ENCODE measurements at regions not wholly inside any gene's neighbourhood (a gene's known extent, or its start where the extent isn't known, plus 50 kb on each side); places are given as distances from the start of the nearest gene placed in this dataset.

DNA sequence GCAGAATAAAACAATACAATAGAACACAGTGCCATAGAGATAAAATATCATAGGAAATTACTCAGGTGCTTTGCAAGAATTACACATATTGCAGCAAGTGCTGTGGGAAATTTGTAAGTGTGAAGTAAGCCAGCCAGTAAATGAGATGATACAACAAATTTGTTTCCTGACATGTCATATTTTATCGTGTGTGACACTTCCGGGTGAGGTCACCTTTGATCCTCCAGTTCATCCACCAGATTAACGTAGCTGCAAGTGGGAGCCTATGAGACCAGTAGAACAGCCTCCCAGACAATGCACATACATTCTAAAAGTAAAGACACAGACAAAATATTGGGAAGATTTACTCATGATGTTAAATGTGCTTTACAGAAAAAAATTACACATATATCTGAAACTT is 72.2 kb downstream of the PRDM9 start:
- Mint-ChIP-seq H3K36me3 (no peaks in the 10 kb centered on the region), H3K4me3 (no peak overlapping the region), H3K27me3 (no peaks in the 10 kb centered on the region), H3K4me1 (no peaks in the 10 kb centered on the region), H3K9me3 (peaks cover 0 to 14% (median 8%) of the 10 kb centered on the region in 5 donors), H3K27ac (no peak overlapping the region)
- no peaks in the 10 kb centered on the region for H3K4me1 ChIP-seq (ENCODE audit: insufficient read depth, low read length)
- H3K4me3 ChIP-seq (ENCODE audit: low read length): no peak overlapping the region
- H3K36me3 ChIP-seq (ENCODE audit: insufficient read depth, low read length): no peaks in the 10 kb centered on the region
- no peaks in the 10 kb centered on the region for H3K9me3 ChIP-seq (ENCODE audit: low read length)
- H3K27ac ChIP-seq (ENCODE audit: low read depth, low read length): no peak overlapping the region
- H3K27me3 ChIP-seq (ENCODE audit: insufficient read depth, low read length, poor library complexity, severe bottlenecking): no peaks in the 10 kb centered on the region
- CTCF ChIA-PET: no interaction called here
- no peak for DNase-seq
- POLR2A ChIA-PET: no interaction called here

DNA sequence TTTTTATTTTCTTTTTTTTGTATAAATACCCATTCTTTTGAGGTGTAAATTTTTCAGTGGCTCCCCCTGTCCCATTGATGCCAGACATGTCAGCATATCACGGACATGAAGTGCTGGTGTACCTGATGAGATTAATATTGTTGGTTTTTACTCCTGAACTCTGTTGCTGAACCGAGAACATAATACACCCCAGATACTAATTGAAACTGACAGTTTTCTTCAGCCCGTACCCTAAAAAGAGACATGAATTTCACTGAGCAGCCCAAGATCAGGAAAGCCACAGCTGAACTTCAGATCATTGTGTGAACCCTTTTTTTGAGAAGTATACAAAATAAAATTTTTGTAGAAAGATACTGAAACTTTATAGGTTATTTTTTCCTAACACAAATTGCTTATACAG is 75.7 kb downstream of the PRDM9 start:
- Mint-ChIP-seq H3K4me1 (no peaks in the 10 kb centered on the region), H3K9me3 (peaks cover 3 to 16% (median 12%) of the 10 kb centered on the region in 5 donors), H3K27ac (no peak overlapping the region), H3K36me3 (no peaks in the 10 kb centered on the region), H3K27me3 (no peaks in the 10 kb centered on the region), H3K4me3 (no peak overlapping the region)
- ChIA-PET POLR2A (no interaction called here), CTCF (no interaction called here)
- Histone ChIP-seq H3K27ac (ENCODE audit: low read depth, low read length) (no peak overlapping the region), H3K4me1 (ENCODE audit: insufficient read depth, low read length) (no peaks in the 10 kb centered on the region), H3K4me3 (ENCODE audit: low read length) (no peak overlapping the region), H3K27me3 (ENCODE audit: insufficient read depth, low read length, poor library complexity, severe bottlenecking) (no peaks in the 10 kb centered on the region), H3K36me3 (ENCODE audit: insufficient read depth, low read length) (no peaks in the 10 kb centered on the region), H3K9me3 (ENCODE audit: low read length) (no peaks in the 10 kb centered on the region)
- no peak for DNase-seq

- H3K9me3 Mint-ChIP-seq: peaks cover 3 to 20% (median 3%) of the 10 kb centered on the region in 5 donors
These were observed 81.5 kb downstream of the PRDM9 start for GRCh38 chr5:23588841-23589326.

DNA sequence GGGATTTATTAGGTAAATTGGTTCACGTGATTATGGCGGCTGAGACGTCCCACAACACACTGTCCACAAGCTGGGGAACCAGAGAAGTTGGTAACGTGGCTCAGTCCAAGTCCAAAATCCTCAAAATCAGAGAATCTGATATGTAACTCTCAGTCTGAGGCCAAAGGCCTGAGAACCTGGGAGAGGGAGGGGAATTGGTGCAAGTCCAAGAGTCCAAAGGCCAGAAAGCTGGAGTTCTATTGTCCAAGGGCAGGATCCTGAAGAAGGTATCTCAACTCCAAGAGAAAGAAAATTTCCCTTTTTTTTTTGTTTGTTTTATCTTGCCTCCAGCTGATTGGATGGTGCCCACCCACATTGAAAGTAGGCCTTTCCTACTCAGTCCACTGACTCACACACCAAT is 83.8 kb downstream of the PRDM9 start:
- no peak overlapping the region for H3K27ac Mint-ChIP-seq
- peaks cover 3 to 29% (median 6%) of the 10 kb centered on the region in 5 donors for H3K9me3 Mint-ChIP-seq
- H3K4me1 Mint-ChIP-seq: no peaks in the 10 kb centered on the region
- H3K36me3 Mint-ChIP-seq: no peaks in the 10 kb centered on the region
- no peak overlapping the region for H3K27ac ChIP-seq (ENCODE audit: low read depth, low read length)
- H3K27me3 ChIP-seq (ENCODE audit: insufficient read depth, low read length, poor library complexity, severe bottlenecking): no peaks in the 10 kb centered on the region
- no peak overlapping the region for H3K4me3 ChIP-seq (ENCODE audit: low read length)
- ChIA-PET CTCF (no interaction called here), POLR2A (no interaction called here)
- H3K36me3 ChIP-seq (ENCODE audit: insufficient read depth, low read length): no peaks in the 10 kb centered on the region
- no peaks in the 10 kb centered on the region for H3K9me3 ChIP-seq (ENCODE audit: low read length)
- H3K27me3 Mint-ChIP-seq: no peaks in the 10 kb centered on the region
- no peaks in the 10 kb centered on the region for H3K4me1 ChIP-seq (ENCODE audit: insufficient read depth, low read length)
- DNase-seq: no peak
- H3K4me3 Mint-ChIP-seq: no peak overlapping the region

More at GRCh38 chr5:23588841-23589326, 81.5 kb downstream of the PRDM9 start:
- no peaks in the 10 kb centered on the region for H3K27me3 Mint-ChIP-seq
- H3K4me1 Mint-ChIP-seq: no peaks in the 10 kb centered on the region
- Histone ChIP-seq H3K27me3 (ENCODE audit: insufficient read depth, low read length, poor library complexity, severe bottlenecking) (no peaks in the 10 kb centered on the region), H3K4me1 (ENCODE audit: insufficient read depth, low read length) (no peaks in the 10 kb centered on the region), H3K9me3 (ENCODE audit: low read length) (no peaks in the 10 kb centered on the region), H3K36me3 (ENCODE audit: insufficient read depth, low read length) (no peaks in the 10 kb centered on the region), H3K27ac (ENCODE audit: low read depth, low read length) (no peak overlapping the region), H3K4me3 (ENCODE audit: low read length) (no peak overlapping the region)
- DNase-seq: no peak
- POLR2A ChIA-PET: no interaction called here
- no peaks in the 10 kb centered on the region for H3K36me3 Mint-ChIP-seq
- no peak overlapping the region for H3K4me3 Mint-ChIP-seq
- CTCF ChIA-PET: no interaction called here
- no peak overlapping the region for H3K27ac Mint-ChIP-seq

DNA sequence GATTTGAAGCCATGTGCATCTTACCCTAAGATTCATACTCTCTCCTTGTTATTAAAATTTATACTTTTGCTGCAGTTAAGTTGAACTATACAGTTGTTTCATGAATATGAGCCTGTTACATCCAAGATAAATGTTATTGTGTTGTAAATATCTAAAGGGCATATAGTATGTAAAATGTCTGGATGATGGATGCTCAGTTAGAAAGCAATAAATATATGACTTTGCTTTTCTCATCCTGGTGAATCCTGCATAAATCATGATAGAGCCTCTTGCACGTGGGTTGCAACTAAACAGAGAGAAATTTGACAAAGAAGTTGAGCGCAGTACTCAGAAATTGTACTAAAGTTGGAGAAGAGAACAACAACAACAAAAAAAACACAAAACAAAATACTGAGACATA is 99.5 kb downstream of the PRDM9 start:
- Mint-ChIP-seq H3K27me3 (no peaks in the 10 kb centered on the region), H3K9me3 (peaks cover 13 to 37% (median 29%) of the 10 kb centered on the region in 5 donors), H3K4me3 (no peak overlapping the region), H3K36me3 (no peaks in the 10 kb centered on the region), H3K4me1 (no peaks in the 10 kb centered on the region), H3K27ac (no peak overlapping the region)
- CTCF ChIA-PET: no interaction called here
- no peak for DNase-seq
- no peaks in the 10 kb centered on the region for H3K27me3 ChIP-seq (ENCODE audit: insufficient read depth, low read length, poor library complexity, severe bottlenecking)
- POLR2A ChIA-PET: no interaction called here
- no peak overlapping the region for H3K27ac ChIP-seq (ENCODE audit: low read depth, low read length)
- H3K36me3 ChIP-seq (ENCODE audit: insufficient read depth, low read length): no peaks in the 10 kb centered on the region
- no peak overlapping the region for H3K4me3 ChIP-seq (ENCODE audit: low read length)
- no peaks in the 10 kb centered on the region for H3K4me1 ChIP-seq (ENCODE audit: insufficient read depth, low read length)
- H3K9me3 ChIP-seq (ENCODE audit: low read length): peaks cover 3% of the 10 kb centered on the region

DNA sequence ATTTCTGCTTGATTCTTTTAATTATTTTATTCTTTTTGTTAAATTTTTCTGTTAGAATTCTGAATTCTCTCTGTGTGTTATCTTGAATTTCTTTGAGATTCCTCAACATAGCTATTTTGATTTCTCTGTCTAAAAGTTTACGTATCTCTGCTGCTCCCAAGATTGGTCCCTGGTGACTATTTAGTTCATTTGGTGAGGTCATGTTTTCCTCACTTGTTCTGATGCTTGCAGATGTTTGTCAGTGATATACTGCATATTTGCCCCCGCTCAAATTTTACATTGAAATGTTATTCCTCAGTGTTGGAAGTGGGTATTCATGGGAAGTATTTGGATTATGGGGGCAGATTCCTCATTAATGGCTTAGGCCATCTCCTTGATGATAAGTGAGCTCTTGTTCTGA is 105.3 kb downstream of the PRDM9 start:
- POLR2A ChIA-PET: no interaction called here

DNA sequence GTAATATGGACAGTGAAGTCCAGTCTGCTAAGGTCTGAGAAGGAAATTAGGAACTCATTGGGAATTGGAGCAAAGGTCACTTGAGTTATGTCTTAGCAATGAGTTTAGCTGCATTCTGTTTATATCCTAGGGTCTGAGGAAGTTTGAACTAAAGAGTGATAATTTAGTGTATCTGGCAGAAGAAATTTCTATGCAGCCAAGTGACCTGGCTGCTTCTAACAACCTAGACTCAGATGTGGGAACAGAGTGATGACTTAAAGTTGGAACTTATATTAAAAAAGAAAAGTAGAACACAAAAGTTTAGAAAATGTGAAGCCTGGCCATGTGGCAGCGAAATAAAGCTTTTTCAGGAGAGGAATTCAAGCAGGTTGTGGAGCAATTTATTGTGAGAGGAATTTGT is 106.2 kb downstream of the PRDM9 start:
- H3K36me3 ChIP-seq (ENCODE audit: insufficient read depth, low read length): no peaks in the 10 kb centered on the region
- ChIA-PET CTCF (no interaction called here), POLR2A (no interaction called here)
- Mint-ChIP-seq H3K4me3 (no peak overlapping the region), H3K27me3 (no peaks in the 10 kb centered on the region), H3K36me3 (no peaks in the 10 kb centered on the region), H3K27ac (no peak overlapping the region), H3K4me1 (no peaks in the 10 kb centered on the region), H3K9me3 (peaks cover 14 to 36% (median 30%) of the 10 kb centered on the region in 5 donors)
- no peak overlapping the region for H3K4me3 ChIP-seq (ENCODE audit: low read length)
- no peaks in the 10 kb centered on the region for H3K27me3 ChIP-seq (ENCODE audit: insufficient read depth, low read length, poor library complexity, severe bottlenecking)
- no peaks in the 10 kb centered on the region for H3K4me1 ChIP-seq (ENCODE audit: insufficient read depth, low read length)
- peaks cover 3% of the 10 kb centered on the region for H3K9me3 ChIP-seq (ENCODE audit: low read length)
- H3K27ac ChIP-seq (ENCODE audit: low read depth, low read length): no peak overlapping the region
- no peak for DNase-seq

More for the DNA sequence above, 105.3 kb downstream of the PRDM9 start:
- Mint-ChIP-seq H3K9me3 (peaks cover 17 to 37% (median 33%) of the 10 kb centered on the region in 5 donors), H3K4me3 (no peak overlapping the region), H3K27me3 (no peaks in the 10 kb centered on the region), H3K36me3 (no peaks in the 10 kb centered on the region), H3K27ac (no peak overlapping the region), H3K4me1 (no peaks in the 10 kb centered on the region)
- no peaks in the 10 kb centered on the region for H3K36me3 ChIP-seq (ENCODE audit: insufficient read depth, low read length)
- no peaks in the 10 kb centered on the region for H3K27me3 ChIP-seq (ENCODE audit: insufficient read depth, low read length, poor library complexity, severe bottlenecking)
- CTCF ChIA-PET: no interaction called here
- H3K27ac ChIP-seq (ENCODE audit: low read depth, low read length): no peak overlapping the region
- H3K4me1 ChIP-seq (ENCODE audit: insufficient read depth, low read length): no peaks in the 10 kb centered on the region
- peaks cover 3% of the 10 kb centered on the region for H3K9me3 ChIP-seq (ENCODE audit: low read length)
- H3K4me3 ChIP-seq (ENCODE audit: low read length): no peak overlapping the region
- DNase-seq: no peak

- no peak for DNase-seq
- Mint-ChIP-seq H3K36me3 (no peaks in the 10 kb centered on the region), H3K4me1 (no peaks in the 10 kb centered on the region), H3K4me3 (no peak overlapping the region), H3K27ac (no peak overlapping the region), H3K27me3 (no peaks in the 10 kb centered on the region), H3K9me3 (peaks cover 14 to 33% (median 26%) of the 10 kb centered on the region in 5 donors)
- H3K4me1 ChIP-seq (ENCODE audit: insufficient read depth, low read length): no peaks in the 10 kb centered on the region
- POLR2A ChIA-PET: no interaction called here
- CTCF ChIA-PET: no interaction called here
- H3K27me3 ChIP-seq (ENCODE audit: insufficient read depth, low read length, poor library complexity, severe bottlenecking): no peaks in the 10 kb centered on the region
- H3K36me3 ChIP-seq (ENCODE audit: insufficient read depth, low read length): no peaks in the 10 kb centered on the region
- no peak overlapping the region for H3K27ac ChIP-seq (ENCODE audit: low read depth, low read length)
- H3K4me3 ChIP-seq (ENCODE audit: low read length): no peak overlapping the region
- H3K9me3 ChIP-seq (ENCODE audit: low read length): peaks cover 3% of the 10 kb centered on the region
These were observed 107.0 kb downstream of the PRDM9 start for GRCh38 chr5:23614422-23614821.

DNA sequence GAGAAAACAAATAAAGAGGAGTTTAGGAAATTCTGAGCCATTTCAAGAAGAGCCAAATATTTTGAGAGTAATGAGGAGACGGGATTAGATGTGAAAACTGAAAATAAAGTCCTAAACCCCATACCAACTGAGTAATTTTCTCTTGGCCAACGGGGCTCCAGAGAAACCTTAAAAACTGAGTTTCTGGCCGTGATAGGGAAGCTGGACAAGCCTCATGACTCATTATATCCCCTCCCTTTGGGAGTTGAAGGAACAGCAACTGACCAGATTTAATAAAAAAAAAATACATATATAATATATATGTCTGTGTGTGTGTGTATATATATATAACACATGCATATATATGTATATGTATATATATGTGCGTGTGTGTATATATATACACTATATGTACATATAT is 119.6 kb downstream of the PRDM9 start:
- H3K9me3 Mint-ChIP-seq: peaks cover 5 to 29% (median 19%) of the 10 kb centered on the region in 5 donors
- CTCF ChIA-PET: no interaction called here
- POLR2A ChIA-PET: no interaction called here
- H3K27ac Mint-ChIP-seq: no peak overlapping the region
- no peaks in the 10 kb centered on the region for H3K27me3 Mint-ChIP-seq
- H3K27ac ChIP-seq (ENCODE audit: low read depth, low read length): no peak overlapping the region
- no peaks in the 10 kb centered on the region for H3K36me3 ChIP-seq (ENCODE audit: insufficient read depth, low read length)
- no peaks in the 10 kb centered on the region for H3K36me3 Mint-ChIP-seq
- H3K4me1 ChIP-seq (ENCODE audit: insufficient read depth, low read length): no peaks in the 10 kb centered on the region
- H3K27me3 ChIP-seq (ENCODE audit: insufficient read depth, low read length, poor library complexity, severe bottlenecking): no peaks in the 10 kb centered on the region
- no peaks in the 10 kb centered on the region for H3K4me1 Mint-ChIP-seq
- DNase-seq: no peak
- H3K9me3 ChIP-seq (ENCODE audit: low read length): no peaks in the 10 kb centered on the region
- no peak overlapping the region for H3K4me3 ChIP-seq (ENCODE audit: low read length)
- H3K4me3 Mint-ChIP-seq: no peak overlapping the region

Measured in CD8-positive, alpha-beta memory T cell (primary cell).